HFFc6 (cell line): ENCODE measurements at regions not wholly inside any gene's neighbourhood (a gene's known extent, or its start where the extent isn't known, plus 50 kb on each side); places are given as distances from the start of the nearest gene placed in this dataset.
"Not testable (repeated sequence)": the region's sequence is repeated elsewhere in the genome, so short reads cannot be mapped to it uniquely, and the experiment has no call there.

Experiments used
- DNase-seq: peaks from one replicate; pipeline ENCODE4 v3.0.0-alpha.2; 2018
- H3K27ac Mint-ChIP-seq: 2 replicates; pipeline ENCODE4 v1.8.0; 2020; ENCODE audit warnings: mild to moderate bottlenecking, mixed read lengths
- H3K27me3 Mint-ChIP-seq: 2 replicates; pipeline ENCODE4 v1.8.0; 2021; ENCODE audit warnings: mild to moderate bottlenecking, moderate library complexity, mixed read lengths; ENCODE audit not compliant: insufficient read depth
- H3K36me3 Mint-ChIP-seq: 2 replicates; pipeline ENCODE4 v1.8.0; 2021; ENCODE audit warnings: low read depth, mixed read lengths
- H3K4me1 Mint-ChIP-seq: 2 replicates; pipeline ENCODE4 v1.8.0; 2020; ENCODE audit warnings: low read depth, mixed read lengths
- H3K4me3 Mint-ChIP-seq: 2 replicates; pipeline ENCODE4 v1.8.0; 2020; ENCODE audit warnings: mild to moderate bottlenecking, moderate library complexity, mixed read lengths
- H3K9me3 Mint-ChIP-seq: 2 replicates; pipeline ENCODE4 v1.8.0; 2020; ENCODE audit warnings: mild to moderate bottlenecking, mixed read lengths
- TF ChIP-seq, protein P1 (sequence below): fragments of 200-600 bp; sonication (generic); IDR thresholded peaks from 2 replicates; pipeline ENCODE4 v1.5.0; 2021; ENCODE audit warnings: antibody characterized with exemption, mild to moderate bottlenecking

DNA sequence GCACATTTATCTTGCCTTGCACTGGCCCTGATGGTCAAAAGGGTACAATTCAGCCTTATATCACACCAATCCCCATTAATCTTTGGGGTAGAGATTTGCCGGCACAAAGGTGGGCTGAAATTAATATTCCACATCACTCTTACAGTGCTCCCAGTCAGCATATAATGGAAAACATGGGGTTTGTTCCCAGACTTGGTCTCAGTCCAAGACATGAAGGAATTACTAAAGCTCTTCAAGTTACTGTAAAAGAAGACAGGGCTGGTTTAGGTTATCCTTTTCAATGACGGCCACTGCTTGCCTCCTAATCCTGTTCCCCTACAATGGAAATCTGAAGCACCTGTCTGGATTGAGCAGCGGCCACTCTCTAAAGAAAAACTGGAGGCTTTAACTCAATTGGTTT is 160.7 kb downstream of the IER5 start:
- DNase-seq, result no peak
- peaks cover 18% of the 10 kb centered on the region for H3K4me1 Mint-ChIP-seq
- H3K27me3 Mint-ChIP-seq, result peaks cover 6% of the 10 kb centered on the region
- no peak overlapping the region for H3K4me3 Mint-ChIP-seq
- peaks cover 15% of the 10 kb centered on the region for H3K9me3 Mint-ChIP-seq
- TF ChIP-seq, protein P1, sequence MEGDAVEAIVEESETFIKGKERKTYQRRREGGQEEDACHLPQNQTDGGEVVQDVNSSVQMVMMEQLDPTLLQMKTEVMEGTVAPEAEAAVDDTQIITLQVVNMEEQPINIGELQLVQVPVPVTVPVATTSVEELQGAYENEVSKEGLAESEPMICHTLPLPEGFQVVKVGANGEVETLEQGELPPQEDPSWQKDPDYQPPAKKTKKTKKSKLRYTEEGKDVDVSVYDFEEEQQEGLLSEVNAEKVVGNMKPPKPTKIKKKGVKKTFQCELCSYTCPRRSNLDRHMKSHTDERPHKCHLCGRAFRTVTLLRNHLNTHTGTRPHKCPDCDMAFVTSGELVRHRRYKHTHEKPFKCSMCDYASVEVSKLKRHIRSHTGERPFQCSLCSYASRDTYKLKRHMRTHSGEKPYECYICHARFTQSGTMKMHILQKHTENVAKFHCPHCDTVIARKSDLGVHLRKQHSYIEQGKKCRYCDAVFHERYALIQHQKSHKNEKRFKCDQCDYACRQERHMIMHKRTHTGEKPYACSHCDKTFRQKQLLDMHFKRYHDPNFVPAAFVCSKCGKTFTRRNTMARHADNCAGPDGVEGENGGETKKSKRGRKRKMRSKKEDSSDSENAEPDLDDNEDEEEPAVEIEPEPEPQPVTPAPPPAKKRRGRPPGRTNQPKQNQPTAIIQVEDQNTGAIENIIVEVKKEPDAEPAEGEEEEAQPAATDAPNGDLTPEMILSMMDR, result no peak
- H3K27ac Mint-ChIP-seq, result no peak overlapping the region
- H3K36me3 Mint-ChIP-seq, result no peaks in the 10 kb centered on the region

DNA sequence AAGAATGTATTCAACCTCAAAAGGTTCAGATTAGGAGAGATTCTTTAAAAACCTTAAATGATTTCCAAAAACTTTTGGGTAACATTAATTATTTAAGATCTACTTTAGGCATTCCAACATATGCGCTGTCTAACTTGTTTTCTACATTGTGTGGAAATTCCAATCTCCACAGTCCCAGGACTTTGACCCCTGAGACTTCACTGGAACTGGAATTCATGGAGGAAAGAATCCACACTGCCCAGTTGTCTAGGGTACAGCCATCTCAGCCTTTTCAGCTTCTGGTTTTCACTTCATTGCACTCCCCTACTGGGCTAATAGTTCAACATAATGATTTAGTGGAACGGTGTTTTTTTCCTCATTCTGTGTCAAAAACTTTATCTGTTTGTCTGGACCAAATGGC is 161.5 kb downstream of the IER5 start:
- Mint-ChIP-seq H3K4me1 (peaks cover 21% of the 10 kb centered on the region), H3K4me3 (no peak overlapping the region), H3K27me3 (peaks cover 5% of the 10 kb centered on the region), H3K9me3 (peaks cover 20% of the 10 kb centered on the region), H3K36me3 (no peaks in the 10 kb centered on the region), H3K27ac (no peak overlapping the region)
- TF ChIP-seq, protein P1, result no peak
- DNase-seq, result no peak

DNA sequence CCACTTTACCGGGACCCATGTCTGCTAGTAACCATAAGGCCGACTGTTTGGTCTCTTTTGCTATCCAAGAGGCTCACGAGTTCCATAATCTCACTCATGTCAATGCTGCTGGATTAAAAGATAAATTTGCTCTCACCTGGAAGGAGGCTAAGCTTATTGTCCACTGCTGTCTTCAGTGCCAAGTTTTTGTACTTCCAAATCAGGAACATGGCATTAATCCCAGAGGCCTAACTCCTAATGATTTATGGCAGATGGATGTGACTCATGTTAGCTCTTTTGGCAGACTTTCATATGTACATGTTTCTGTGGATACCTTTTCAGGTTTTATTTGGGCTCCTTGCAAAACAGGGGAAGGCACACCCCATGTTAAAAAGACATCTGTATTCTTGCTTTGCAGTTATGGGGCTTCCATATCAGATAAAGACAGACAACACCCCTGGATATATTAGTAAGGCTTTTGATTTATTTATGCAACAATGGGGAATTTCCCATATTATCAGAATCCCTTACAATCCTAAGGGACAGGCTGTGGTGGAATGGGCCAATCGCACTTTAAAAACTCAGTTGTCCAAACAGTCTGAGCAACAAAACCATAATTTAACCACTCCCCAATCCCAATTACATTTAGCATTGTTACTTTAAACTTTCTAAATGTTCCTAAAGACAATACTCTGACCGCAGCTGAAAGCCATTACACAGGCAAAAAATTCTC is 162.7 kb downstream of the IER5 start:
- Mint-ChIP-seq H3K36me3 (no peaks in the 10 kb centered on the region), H3K4me1 (peaks cover 31% of the 10 kb centered on the region), H3K9me3 (peaks cover 22% of the 10 kb centered on the region), H3K4me3 (no peak overlapping the region), H3K27ac (no peak overlapping the region), H3K27me3 (peaks cover 5% of the 10 kb centered on the region; the same call in 1 of the 2 replicates)
- peak; percentile 36 for DNase-seq
- TF ChIP-seq, protein P1, result no peak

DNA sequence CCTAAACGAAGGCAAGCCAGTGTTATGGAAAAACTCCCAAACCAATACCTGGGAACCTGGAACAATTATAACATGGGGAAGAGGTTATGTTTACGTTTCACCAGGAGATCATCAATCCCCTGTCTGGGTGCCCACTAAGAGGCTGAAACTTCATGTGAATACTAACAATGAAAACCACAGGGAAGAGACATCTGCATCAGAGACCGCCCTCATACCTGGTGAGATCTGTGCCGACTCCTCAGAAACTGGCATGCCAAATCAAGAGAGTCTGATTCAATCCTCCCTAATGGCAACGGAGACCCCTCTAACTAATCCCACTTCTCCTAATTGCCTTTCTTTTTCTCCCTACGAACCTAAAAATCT is 163.2 kb downstream of the IER5 start:
- TF ChIP-seq, protein P1, result no peak
- Mint-ChIP-seq H3K9me3 (peaks cover 19% of the 10 kb centered on the region), H3K27ac (no peak overlapping the region), H3K4me3 (no peak overlapping the region), H3K4me1 (peaks cover 31% of the 10 kb centered on the region), H3K36me3 (no peaks in the 10 kb centered on the region), H3K27me3 (peaks cover 5% of the 10 kb centered on the region; the same call in 1 of the 2 replicates)
- no peak for DNase-seq

DNA sequence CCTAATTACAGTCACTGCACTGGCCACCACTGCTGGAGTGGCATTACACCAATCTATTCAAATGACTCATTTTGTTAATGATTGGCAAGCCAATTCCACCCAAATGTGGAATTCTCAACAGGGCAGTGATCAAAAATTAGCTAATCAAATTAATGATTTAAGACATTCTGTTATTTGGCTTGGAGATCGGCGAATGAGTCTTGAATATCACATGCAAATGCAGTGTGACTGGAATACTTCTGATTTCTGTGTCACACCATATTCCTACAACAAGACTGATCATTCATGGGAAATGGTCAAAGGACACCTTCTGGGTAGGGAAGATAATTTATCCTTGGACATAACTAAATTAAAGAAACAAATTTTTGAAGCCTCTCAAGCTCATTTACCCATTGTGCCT is 165.1 kb downstream of the IER5 start:
- not testable (repeated sequence) for H3K4me3 Mint-ChIP-seq, H3K27ac Mint-ChIP-seq, H3K36me3 Mint-ChIP-seq, H3K27me3 Mint-ChIP-seq, DNase-seq
- Mint-ChIP-seq H3K4me1 (peaks cover 31% of the 10 kb centered on the region), H3K9me3 (peaks cover 10% of the 10 kb centered on the region)

DNA sequence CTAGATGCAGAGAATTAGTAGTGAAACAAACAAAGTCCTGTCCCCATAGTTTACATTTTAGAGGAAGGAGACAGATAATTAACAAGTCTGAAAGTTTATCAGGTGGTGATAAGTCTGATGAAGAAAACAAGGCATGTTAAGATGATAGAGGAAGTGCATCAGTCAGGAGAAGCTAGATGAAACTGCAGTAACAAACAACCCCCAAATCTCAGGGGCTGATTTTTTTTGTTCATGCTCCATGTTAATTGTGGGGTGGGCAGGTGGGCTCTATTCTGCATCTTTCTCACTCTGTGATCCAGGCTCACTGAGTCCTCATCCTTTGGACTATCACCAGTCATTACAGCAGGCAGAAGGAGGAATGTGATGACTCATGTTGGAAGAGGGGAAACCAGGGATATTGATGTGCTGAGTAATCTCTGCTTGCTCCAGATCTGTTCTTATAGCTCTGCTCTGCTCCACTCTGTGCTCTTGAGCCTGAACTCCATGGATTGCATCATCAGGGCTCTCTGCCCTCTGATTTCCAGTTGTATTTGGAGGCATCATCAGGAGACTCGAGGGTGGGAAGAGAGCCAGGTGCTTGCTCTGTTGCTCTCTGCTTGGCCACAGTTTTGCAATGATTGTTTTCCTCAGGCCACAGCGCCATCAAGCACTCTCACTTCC is 166.9 kb downstream of the IER5 start:
- H3K4me1 Mint-ChIP-seq, result peaks cover 31% of the 10 kb centered on the region
- peaks cover 7% of the 10 kb centered on the region for H3K27me3 Mint-ChIP-seq
- H3K36me3 Mint-ChIP-seq, result no peaks in the 10 kb centered on the region
- peak overlapping the region; percentile 33; the same call in 1 of the 2 replicates for H3K27ac Mint-ChIP-seq
- H3K4me3 Mint-ChIP-seq, result no peak overlapping the region
- peak; percentile 96 for DNase-seq
- H3K9me3 Mint-ChIP-seq, result peaks cover 10% of the 10 kb centered on the region
- TF ChIP-seq, protein P1, result no peak
